ENCODE measurements at regions not wholly inside any gene's neighbourhood (a gene's known extent, or its start where the extent isn't known, plus 50 kb on each side); places are given as distances from the start of the nearest gene placed in this dataset.

DNA sequence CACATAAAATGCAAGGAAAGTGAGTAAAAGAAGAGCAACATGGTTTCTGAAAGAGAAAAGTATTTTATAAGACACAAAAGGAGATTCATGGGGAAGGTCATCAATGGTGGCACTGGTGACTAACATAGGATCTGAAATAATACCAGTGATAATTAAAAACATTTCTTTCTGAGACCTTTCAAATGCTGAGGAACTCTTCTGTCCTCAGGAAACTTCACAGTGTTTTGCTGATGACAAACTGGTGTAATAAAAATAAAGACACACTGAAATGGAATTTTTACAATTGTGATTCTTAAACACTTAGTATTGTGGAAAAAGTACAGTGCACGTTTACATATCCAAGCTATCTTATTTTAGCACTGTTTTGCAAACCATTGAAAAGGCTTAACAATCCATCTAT is 80.4 kb upstream of the ZBTB20 start:
- TF ChIP-seq GATA3 (IDR thresholded peaks at IDR 0.05; ENCODE audit: low read depth, low read length) (no peak), GATA2 (IDR thresholded peaks at IDR 0.05; ENCODE audit: low read depth, low read length) (no peak)

All from SH-SY5Y (cell line).